Smooth muscle cell (in vitro differentiated cells): ENCODE measurements at regions not wholly inside any gene's neighbourhood (a gene's known extent, or its start where the extent isn't known, plus 50 kb on each side); places are given as distances from the start of the nearest gene placed in this dataset.
A peak's percentile ranks its signal among the peaks of the same experiment; 100 is the strongest.

Experiments used
- DNase-seq: peaks from one replicate; lab custom pipeline; 2025; ENCODE audit not compliant: unreplicated experiment; lab: John Stamatoyannopoulos, UW
- H2AFZ ChIP-seq: fragments of 200-600 bp; sonication (generic); 2 replicates; pipeline ENCODE4 v1.6.0; 2016; ENCODE audit warnings: antibody characterized with exemption, low read depth, mild to moderate bottlenecking
- H3F3A ChIP-seq: fragments of 200-600 bp; sonication (generic); 2 replicates; pipeline ENCODE4 v1.6.0; 2017; ENCODE audit warnings: antibody characterized with exemption, low read depth
- H3K27ac ChIP-seq: fragments of 200-600 bp; sonication (generic); 2 replicates; pipeline ENCODE4 v1.5.1; 2016; ENCODE audit warnings: low read depth, mild to moderate bottlenecking
- H3K27me3 ChIP-seq: fragments of 200-600 bp; sonication (generic); 2 replicates; pipeline ENCODE4 v1.6.1; 2016; ENCODE audit warnings: low read depth, mild to moderate bottlenecking
- H3K36me3 ChIP-seq: fragments of 200-600 bp; sonication (generic); 2 replicates; pipeline ENCODE4 v1.5.1; 2016; ENCODE audit warnings: low read depth
- H3K4me1 ChIP-seq: fragments of 200-600 bp; sonication (generic); 2 replicates; pipeline ENCODE4 v1.5.1; 2016; ENCODE audit warnings: low read depth
- H3K4me2 ChIP-seq: fragments of 200-600 bp; sonication (generic); 2 replicates; pipeline ENCODE4 v1.6.0; 2016; ENCODE audit warnings: mild to moderate bottlenecking
- H3K4me3 ChIP-seq: fragments of 200-600 bp; sonication (generic); 2 replicates; pipeline ENCODE4 v1.5.1; 2016; ENCODE audit warnings: mild to moderate bottlenecking
- H3K79me2 ChIP-seq: fragments of 200-600 bp; sonication (generic); 2 replicates; pipeline ENCODE4 v1.6.0; 2016; ENCODE audit warnings: low read depth, mild to moderate bottlenecking
- H3K9ac ChIP-seq: fragments of 200-600 bp; sonication (generic); 2 replicates; pipeline ENCODE4 v1.6.0; 2016; ENCODE audit warnings: low read depth
- H3K9me3 ChIP-seq: fragments of 200-600 bp; sonication (generic); replicated peaks from 2 replicates; pipeline ENCODE4 v1.5.1; 2016; ENCODE audit warnings: low read depth
- H4K20me1 ChIP-seq: fragments of 200-600 bp; sonication (generic); 2 replicates; pipeline ENCODE4 v1.6.0; 2016; ENCODE audit warnings: low read depth
- CTCF ChIP-seq: fragments of 200-600 bp; sonication (generic); IDR thresholded peaks from 2 replicates; pipeline ENCODE4 v1.5.1; 2017; ENCODE audit warnings: borderline replicate concordance, mild to moderate bottlenecking, antibody characterized with exemption; ENCODE audit not compliant: insufficient read depth, poor library complexity, severe bottlenecking
- WGBS: methylation state at CpG from one replicate; pipeline ENCODE4 v1.1.7; 2016; ENCODE audit warnings: low lambda C conversion rate; 5-methylcytosine and 5-hydroxymethylcytosine counted together

GRCh38 chr2:12498286-12498685 is 218.4 kb upstream of the TRIB2 start:
- no peak overlapping the region for H3K27ac ChIP-seq
- H2AFZ ChIP-seq = no peak overlapping the region
- H3K27me3 ChIP-seq = no peaks in the 10 kb centered on the region
- no peaks in the 10 kb centered on the region for H3K9me3 ChIP-seq
- no peak for TF ChIP-seq CTCF
- no peaks in the 10 kb centered on the region for H3K79me2 ChIP-seq
- no peak overlapping the region for H3K9ac ChIP-seq
- 89% methylated on average over 3 of the region's 3 CpGs for WGBS
- no peaks in the 10 kb centered on the region for H4K20me1 ChIP-seq
- no peaks in the 10 kb centered on the region for H3K36me3 ChIP-seq
- peaks cover 2% of the 10 kb centered on the region for H3K4me1 ChIP-seq
- H3K4me2 ChIP-seq = no peak overlapping the region
- no peak for DNase-seq
- no peaks in the 10 kb centered on the region for H3F3A ChIP-seq
- no peak overlapping the region for H3K4me3 ChIP-seq

DNA sequence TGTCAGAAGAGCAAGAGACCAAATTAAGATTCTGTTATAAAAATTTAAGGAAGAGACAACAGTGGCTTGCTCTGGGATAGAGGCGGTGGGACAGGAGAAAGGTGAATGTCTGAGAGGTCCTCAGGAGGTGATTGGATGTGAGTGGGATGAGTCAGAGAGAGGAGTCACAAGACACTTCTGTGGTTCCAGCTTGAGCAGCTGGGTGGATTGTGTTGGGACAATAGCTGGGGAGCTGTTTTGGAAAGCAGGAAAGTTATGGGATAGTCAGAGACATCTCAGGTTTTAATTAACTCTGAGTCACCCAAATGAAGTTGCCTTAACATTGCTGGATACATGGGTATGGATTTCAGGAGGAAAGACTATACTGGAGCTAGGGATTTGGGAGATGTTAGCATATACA is 218.0 kb upstream of the TRIB2 start:
- Histone ChIP-seq H4K20me1 (no peaks in the 10 kb centered on the region), H3K36me3 (no peaks in the 10 kb centered on the region), H3F3A (no peaks in the 10 kb centered on the region), H3K4me2 (no peak overlapping the region), H3K27ac (no peak overlapping the region), H3K4me1 (peaks cover 3% of the 10 kb centered on the region), H3K9ac (no peak overlapping the region), H3K27me3 (no peaks in the 10 kb centered on the region), H3K4me3 (no peak overlapping the region), H3K79me2 (no peaks in the 10 kb centered on the region), H3K9me3 (no peaks in the 10 kb centered on the region), H2AFZ (no peak overlapping the region)
- no peak for DNase-seq
- 69% methylated on average over 1 of the region's 1 CpG for WGBS
- no peak for TF ChIP-seq CTCF

GRCh38 chr2:12500899-12501298 is 215.8 kb upstream of the TRIB2 start:
- Histone ChIP-seq H3K4me1 (peaks cover 3% of the 10 kb centered on the region), H3K36me3 (no peaks in the 10 kb centered on the region), H2AFZ (no peak overlapping the region), H3K79me2 (no peaks in the 10 kb centered on the region), H3K27me3 (no peaks in the 10 kb centered on the region), H3K9ac (no peak overlapping the region), H3K27ac (no peak overlapping the region), H3K4me3 (no peak overlapping the region), H4K20me1 (no peaks in the 10 kb centered on the region), H3K4me2 (no peak overlapping the region), H3K9me3 (no peaks in the 10 kb centered on the region), H3F3A (no peaks in the 10 kb centered on the region)
- no peak for TF ChIP-seq CTCF
- no peak for DNase-seq
- WGBS = 96% methylated on average over 1 of the region's 1 CpG

GRCh38 chr2:12501469-12502158 is 215.1 kb upstream of the TRIB2 start:
- H3F3A ChIP-seq = no peaks in the 10 kb centered on the region
- no peak overlapping the region for H3K9ac ChIP-seq
- no peaks in the 10 kb centered on the region for H3K36me3 ChIP-seq
- WGBS = 59% methylated on average over 4 of the region's 4 CpGs
- no peak for TF ChIP-seq CTCF
- H3K27ac ChIP-seq = peak overlapping the region; percentile 79
- H3K9me3 ChIP-seq = no peaks in the 10 kb centered on the region
- H4K20me1 ChIP-seq = no peaks in the 10 kb centered on the region
- no peaks in the 10 kb centered on the region for H3K79me2 ChIP-seq
- no peaks in the 10 kb centered on the region for H3K27me3 ChIP-seq
- H3K4me2 ChIP-seq = no peak overlapping the region
- DNase-seq = no peak
- H2AFZ ChIP-seq = no peak overlapping the region
- peaks cover 5% of the 10 kb centered on the region for H3K4me1 ChIP-seq
- H3K4me3 ChIP-seq = no peak overlapping the region
